Skeletal muscle tissue (tissue), 3 donors: ENCODE measurements at regions not wholly inside any gene's neighbourhood (a gene's known extent, or its start where the extent isn't known, plus 50 kb on each side); places are given as distances from the start of the nearest gene placed in this dataset.
"Not testable (repeated sequence)": the region's sequence is repeated elsewhere in the genome, so short reads cannot be mapped to it uniquely, and the experiment has no call there.

Source experiments
- H3K27ac ChIP-seq: one replicate; pipeline ENCODE4 v1.7.0; 2013; ENCODE audit warnings: mild to moderate bottlenecking, low read depth, low read length, inconsistent platforms
- H3K27me3 ChIP-seq, 3 donors: one replicate each; pipeline ENCODE4 v1.7.0; 2013; ENCODE audit warnings: low read length in 3 of 3; ENCODE audit not compliant: control insufficient read depth in 3 of 3, insufficient read depth in 3 of 3
- H3K36me3 ChIP-seq, 3 donors: one replicate each; pipeline ENCODE4 v1.7.0; 2013; ENCODE audit warnings: low read length in 3 of 3; ENCODE audit not compliant: control insufficient read depth in 3 of 3, insufficient read depth in 3 of 3
- H3K4me1 ChIP-seq, 3 donors: one replicate each; pipeline ENCODE4 v1.7.0; 2013; ENCODE audit warnings: low read length in 3 of 3, mild to moderate bottlenecking in 3 of 3; ENCODE audit not compliant: control insufficient read depth in 3 of 3, insufficient read depth in 3 of 3
- H3K4me3 ChIP-seq, 3 donors: one replicate each; pipeline ENCODE4 v1.7.0; 2013; ENCODE audit warnings: low read length in 3 of 3
- H3K9ac ChIP-seq, 3 donors: one replicate each; pipeline ENCODE4 v1.7.0; 2013; ENCODE audit warnings: low read length in 3 of 3, mild to moderate bottlenecking in 3 of 3, moderate library complexity in 2 of 3, low read depth in 1 of 3
- H3K9me3 ChIP-seq, 3 donors: one replicate each; pipeline ENCODE4 v1.7.0; 2013; ENCODE audit warnings: low read length in 3 of 3; ENCODE audit not compliant: control insufficient read depth in 3 of 3
- donor health status: Osteomylitis.

- no peak overlapping the region for H3K4me3 ChIP-seq
- H3K4me1 ChIP-seq, result peaks cover 0 to 6% (median 4%) of the 10 kb centered on the region in 3 donors
- H3K27ac ChIP-seq, result no peak overlapping the region
- no peaks in the 10 kb centered on the region for H3K36me3 ChIP-seq
- H3K9me3 ChIP-seq, result no peaks in the 10 kb centered on the region
- H3K27me3 ChIP-seq, result no peaks in the 10 kb centered on the region
- peak overlapping the region in 1 of 3 donors; percentile 12 for H3K9ac ChIP-seq
Measured at GRCh38 chr6:137712587-137712986, 154.5 kb upstream of the TNFAIP3 start.

GRCh38 chr6:137715589-137716045 lies 151.4 kb upstream of the TNFAIP3 start:
- no peak overlapping the region for H3K4me3 ChIP-seq
- H3K9me3 ChIP-seq, result no peaks in the 10 kb centered on the region
- H3K9ac ChIP-seq, result no peak overlapping the region
- no peaks in the 10 kb centered on the region for H3K27me3 ChIP-seq
- peaks cover 0 to 4% (median 0%) of the 10 kb centered on the region in 3 donors for H3K4me1 ChIP-seq
- H3K27ac ChIP-seq, result no peak overlapping the region
- H3K36me3 ChIP-seq, result no peaks in the 10 kb centered on the region

GRCh38 chr6:137717074-137718073 lies 149.7 kb upstream of the TNFAIP3 start:
- no peaks in the 10 kb centered on the region for H3K36me3 ChIP-seq
- no peak overlapping the region for H3K27ac ChIP-seq
- no peak overlapping the region for H3K9ac ChIP-seq
- no peak overlapping the region for H3K4me3 ChIP-seq
- H3K4me1 ChIP-seq, result peaks cover 0 to 4% (median 4%) of the 10 kb centered on the region in 3 donors
- no peaks in the 10 kb centered on the region for H3K9me3 ChIP-seq
- H3K27me3 ChIP-seq, result no peaks in the 10 kb centered on the region

GRCh38 chr6:137718903-137719302 lies 148.2 kb upstream of the TNFAIP3 start:
- H3K9me3 ChIP-seq, H3K4me1 ChIP-seq, H3K9ac ChIP-seq, H3K27ac ChIP-seq, H3K27me3 ChIP-seq, H3K36me3 ChIP-seq, H3K4me3 ChIP-seq: not testable (repeated sequence)

- Histone ChIP-seq H3K36me3 (no peaks in the 10 kb centered on the region), H3K4me3 (no peak overlapping the region), H3K4me1 (peaks cover 0 to 9% (median 0%) of the 10 kb centered on the region in 3 donors), H3K9me3 (no peaks in the 10 kb centered on the region), H3K27ac (no peak overlapping the region), H3K9ac (no peak overlapping the region), H3K27me3 (no peaks in the 10 kb centered on the region)
Measured at GRCh38 chr6:137722749-137723272, 144.2 kb upstream of the TNFAIP3 start.

- H3K9ac ChIP-seq, result no peak overlapping the region
- H3K36me3 ChIP-seq, result no peaks in the 10 kb centered on the region
- H3K27ac ChIP-seq, result no peak overlapping the region
- H3K4me1 ChIP-seq, result peaks cover 0 to 10% (median 3%) of the 10 kb centered on the region in 3 donors
- no peaks in the 10 kb centered on the region for H3K9me3 ChIP-seq
- H3K27me3 ChIP-seq, result no peaks in the 10 kb centered on the region
- H3K4me3 ChIP-seq, result no peak overlapping the region
Measured at GRCh38 chr6:137723273-137724017, 143.6 kb upstream of the TNFAIP3 start.

GRCh38 chr6:137724018-137724403 lies 143.0 kb upstream of the TNFAIP3 start:
- H3K36me3 ChIP-seq, result no peaks in the 10 kb centered on the region

GRCh38 chr6:137724495-137725211 lies 142.4 kb upstream of the TNFAIP3 start:
- Histone ChIP-seq H3K4me3 (peak overlapping the region in 1 of 3 donors; percentile 20), H3K36me3 (no peaks in the 10 kb centered on the region), H3K27ac (no peak overlapping the region), H3K4me1 (peaks cover 0 to 20% (median 5%) of the 10 kb centered on the region in 3 donors), H3K27me3 (no peaks in the 10 kb centered on the region), H3K9me3 (no peaks in the 10 kb centered on the region), H3K9ac (no peak overlapping the region)

More at GRCh38 chr6:137724018-137724403, 143.0 kb upstream of the TNFAIP3 start:
- peaks cover 0 to 15% (median 5%) of the 10 kb centered on the region in 3 donors for H3K4me1 ChIP-seq
- H3K9ac ChIP-seq, result no peak overlapping the region
- H3K27ac ChIP-seq, result no peak overlapping the region
- H3K9me3 ChIP-seq, result no peaks in the 10 kb centered on the region
- no peaks in the 10 kb centered on the region for H3K27me3 ChIP-seq
- H3K4me3 ChIP-seq, result no peak overlapping the region

- peaks cover 0 to 20% (median 5%) of the 10 kb centered on the region in 3 donors for H3K4me1 ChIP-seq
- no peak overlapping the region for H3K4me3 ChIP-seq
- H3K9me3 ChIP-seq, result no peaks in the 10 kb centered on the region
- H3K36me3 ChIP-seq, result no peaks in the 10 kb centered on the region
- H3K9ac ChIP-seq, result no peak overlapping the region
- no peak overlapping the region for H3K27ac ChIP-seq
- H3K27me3 ChIP-seq, result no peaks in the 10 kb centered on the region
Measured at GRCh38 chr6:137725949-137726348, 141.1 kb upstream of the TNFAIP3 start.
